HFFc6 (cell line): ENCODE measurements at regions not wholly inside any gene's neighbourhood (a gene's known extent, or its start where the extent isn't known, plus 50 kb on each side); places are given as distances from the start of the nearest gene placed in this dataset.

ENCODE experiments used
- DNase-seq: peaks from one replicate; pipeline ENCODE4 v3.0.0-alpha.2; 2018
- H3K27ac Mint-ChIP-seq: 2 replicates; pipeline ENCODE4 v1.8.0; 2020; ENCODE audit warnings: mild to moderate bottlenecking, mixed read lengths
- H3K27me3 Mint-ChIP-seq: 2 replicates; pipeline ENCODE4 v1.8.0; 2021; ENCODE audit warnings: mild to moderate bottlenecking, moderate library complexity, mixed read lengths; ENCODE audit not compliant: insufficient read depth
- H3K36me3 Mint-ChIP-seq: 2 replicates; pipeline ENCODE4 v1.8.0; 2021; ENCODE audit warnings: low read depth, mixed read lengths
- H3K4me1 Mint-ChIP-seq: 2 replicates; pipeline ENCODE4 v1.8.0; 2020; ENCODE audit warnings: low read depth, mixed read lengths
- H3K4me3 Mint-ChIP-seq: 2 replicates; pipeline ENCODE4 v1.8.0; 2020; ENCODE audit warnings: mild to moderate bottlenecking, moderate library complexity, mixed read lengths
- H3K9me3 Mint-ChIP-seq: 2 replicates; pipeline ENCODE4 v1.8.0; 2020; ENCODE audit warnings: mild to moderate bottlenecking, mixed read lengths
- CTCF ChIP-seq: fragments of 200-600 bp; sonication (generic); IDR thresholded peaks from 2 replicates; pipeline ENCODE4 v1.5.0; 2021; ENCODE audit warnings: antibody characterized with exemption, mild to moderate bottlenecking

- H3K9me3 Mint-ChIP-seq = no peaks in the 10 kb centered on the region
- TF ChIP-seq CTCF = no peak
- H3K4me1 Mint-ChIP-seq = peaks cover 24% of the 10 kb centered on the region
- H3K27me3 Mint-ChIP-seq = no peaks in the 10 kb centered on the region
- DNase-seq = no peak
- H3K27ac Mint-ChIP-seq = no peak overlapping the region
- no peak overlapping the region for H3K4me3 Mint-ChIP-seq
- H3K36me3 Mint-ChIP-seq = no peaks in the 10 kb centered on the region
Measured at GRCh38 chr6:87791485-87791884, 89.5 kb upstream of the AKIRIN2 start.

GRCh38 chr6:87791029-87791428, 89.0 kb upstream of the AKIRIN2 start:
- no peak for DNase-seq
- H3K27me3 Mint-ChIP-seq = no peaks in the 10 kb centered on the region
- no peaks in the 10 kb centered on the region for H3K9me3 Mint-ChIP-seq
- no peak overlapping the region for H3K27ac Mint-ChIP-seq
- peaks cover 19% of the 10 kb centered on the region for H3K4me1 Mint-ChIP-seq
- no peaks in the 10 kb centered on the region for H3K36me3 Mint-ChIP-seq
- no peak overlapping the region for H3K4me3 Mint-ChIP-seq
- TF ChIP-seq CTCF = no peak

GRCh38 chr6:87789900-87790290, 87.9 kb upstream of the AKIRIN2 start:
- no peaks in the 10 kb centered on the region; the same call in 1 of the 2 replicates for H3K27me3 Mint-ChIP-seq
- H3K9me3 Mint-ChIP-seq = no peaks in the 10 kb centered on the region
- no peak overlapping the region for H3K27ac Mint-ChIP-seq
- H3K4me3 Mint-ChIP-seq = no peak overlapping the region
- no peak for TF ChIP-seq CTCF
- peaks cover 19% of the 10 kb centered on the region for H3K4me1 Mint-ChIP-seq
- no peaks in the 10 kb centered on the region for H3K36me3 Mint-ChIP-seq
- DNase-seq = no peak

- TF ChIP-seq CTCF = no peak
- H3K36me3 Mint-ChIP-seq = no peaks in the 10 kb centered on the region
- no peaks in the 10 kb centered on the region for H3K9me3 Mint-ChIP-seq
- peak; percentile 49 for DNase-seq
- H3K27ac Mint-ChIP-seq = peak overlapping the region; percentile 54
- H3K27me3 Mint-ChIP-seq = no peaks in the 10 kb centered on the region; the same call in 1 of the 2 replicates
- H3K4me3 Mint-ChIP-seq = peak overlapping the region; percentile 64
- peaks cover 19% of the 10 kb centered on the region for H3K4me1 Mint-ChIP-seq
Measured at GRCh38 chr6:87789198-87789899, 87.3 kb upstream of the AKIRIN2 start.

GRCh38 chr6:87788141-87788540, 86.1 kb upstream of the AKIRIN2 start:
- no peak for DNase-seq
- no peak overlapping the region for H3K4me3 Mint-ChIP-seq
- no peaks in the 10 kb centered on the region for H3K36me3 Mint-ChIP-seq
- H3K4me1 Mint-ChIP-seq = peaks cover 19% of the 10 kb centered on the region
- no peaks in the 10 kb centered on the region; the same call in 1 of the 2 replicates for H3K27me3 Mint-ChIP-seq
- TF ChIP-seq CTCF = no peak
- H3K27ac Mint-ChIP-seq = no peak overlapping the region
- no peaks in the 10 kb centered on the region for H3K9me3 Mint-ChIP-seq
